ENCODE measurements at regions not wholly inside any gene's neighbourhood (a gene's known extent, or its start where the extent isn't known, plus 50 kb on each side); places are given as distances from the start of the nearest gene placed in this dataset.

GRCh38 chr22:49093192-49093880 lies 734.3 kb downstream of the BRD1 start:
- DNase-seq (ENCODE audit: low spot score), result no peak

DNA sequence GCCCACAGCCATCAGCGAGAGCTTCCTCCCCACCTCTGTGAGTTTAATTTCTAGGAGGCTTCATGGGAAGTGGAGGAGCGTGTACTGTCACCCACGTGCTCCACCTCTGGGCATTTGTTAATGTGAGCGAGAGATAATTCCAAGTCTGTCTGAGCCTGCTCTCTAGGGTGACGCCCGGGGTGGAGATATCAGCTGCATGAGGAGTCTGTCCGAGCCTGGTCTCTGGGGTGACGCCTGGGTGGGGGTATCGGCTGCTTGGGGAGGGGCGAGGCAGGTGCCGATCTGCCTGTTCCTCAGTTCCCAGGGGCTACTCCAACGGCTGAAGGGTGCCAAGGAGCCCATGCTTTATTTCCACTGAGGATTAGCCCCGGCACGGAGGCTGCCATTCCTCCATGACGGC lies 735.0 kb downstream of the BRD1 start:
- DNase-seq (ENCODE audit: low spot score), result no peak

- no peak for DNase-seq (ENCODE audit: low spot score)
These were observed 735.6 kb downstream of the BRD1 start for GRCh38 chr22:49091917-49092545.

GRCh38 chr22:49091451-49091850 lies 736.2 kb downstream of the BRD1 start:
- no peak for DNase-seq (ENCODE audit: low spot score)

DNA sequence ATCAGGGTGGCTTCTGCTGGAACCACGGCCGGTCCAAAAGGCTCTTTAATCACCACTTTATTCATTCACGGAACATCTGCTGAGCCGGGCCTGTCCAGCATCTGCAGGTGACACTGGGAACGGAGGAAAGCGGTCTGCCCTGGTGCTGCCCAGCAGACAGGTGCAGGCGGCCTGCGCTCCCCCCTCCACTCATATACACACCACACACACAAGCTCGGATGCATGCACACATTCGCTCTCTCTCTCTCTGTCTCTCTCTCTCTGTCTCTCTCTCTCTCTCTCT lies 736.9 kb downstream of the BRD1 start:
- no peak for DNase-seq (ENCODE audit: low spot score)

- no peak for DNase-seq (ENCODE audit: low spot score)
These were observed 737.4 kb downstream of the BRD1 start for GRCh38 chr22:49090061-49090852.

GRCh38 chr22:49088801-49089791 lies 738.6 kb downstream of the BRD1 start:
- no peak for DNase-seq (ENCODE audit: low spot score)

DNA sequence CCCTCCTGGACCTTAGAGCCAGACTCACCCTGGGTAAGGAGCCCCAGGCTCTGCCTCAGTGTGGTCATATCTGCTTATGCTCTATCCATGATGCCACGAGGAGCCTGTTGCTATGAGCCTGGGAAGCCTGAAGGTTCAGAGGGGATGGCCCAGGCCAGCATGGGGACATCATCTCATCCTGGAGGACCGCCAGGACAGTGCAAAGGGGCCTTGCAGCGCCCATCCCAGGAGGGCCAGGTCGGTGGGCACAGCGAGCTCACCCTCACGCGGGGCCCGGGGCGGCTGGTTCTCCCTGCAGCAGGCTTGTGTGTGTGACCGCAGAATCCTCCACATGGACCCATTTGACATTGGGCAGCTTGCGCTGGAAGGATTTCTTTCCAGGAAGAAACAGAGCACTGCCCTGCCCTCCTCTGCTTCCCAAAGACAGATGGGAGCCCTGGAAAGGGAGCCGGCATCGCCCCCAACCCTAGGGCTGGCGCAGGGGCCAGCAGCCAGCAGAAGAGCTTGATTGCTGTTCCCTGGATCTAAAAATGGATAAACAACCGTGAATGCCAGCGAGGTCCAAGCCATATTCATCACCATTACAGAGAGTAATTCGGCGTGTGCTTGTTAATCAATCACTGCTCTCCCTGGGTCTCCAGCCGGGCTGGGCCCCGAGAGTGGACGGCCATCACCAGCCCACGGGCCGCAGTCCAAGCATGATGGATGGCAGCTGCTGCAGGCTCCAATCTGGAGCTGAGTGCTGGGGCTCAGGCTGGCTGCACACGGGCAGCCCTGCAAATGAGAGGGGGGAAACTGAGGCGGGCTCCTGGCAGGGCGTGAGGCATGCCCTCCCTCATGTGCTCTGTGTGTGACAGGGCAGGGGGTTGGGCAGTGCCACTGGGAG lies 739.7 kb downstream of the BRD1 start:
- DNase-seq (ENCODE audit: low spot score), result no peak

DNA sequence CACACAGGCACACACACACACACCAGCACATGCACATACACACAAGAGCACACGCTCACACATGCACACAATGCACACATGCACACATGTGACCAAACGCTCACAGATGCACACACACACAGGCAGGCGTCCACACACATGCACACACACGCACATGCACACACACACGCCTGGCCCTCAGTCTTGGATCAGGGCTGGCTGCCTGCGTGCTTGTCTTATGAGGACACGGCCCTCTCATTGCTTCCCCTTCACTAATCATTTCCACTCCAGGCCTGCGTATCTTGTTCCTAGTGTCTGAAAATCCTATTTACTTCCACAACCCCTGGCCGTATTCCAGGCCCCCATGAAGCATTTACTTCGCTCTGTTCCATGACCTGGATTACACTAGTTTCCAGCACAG lies 740.5 kb downstream of the BRD1 start:
- DNase-seq (ENCODE audit: low spot score), result no peak

DNA sequence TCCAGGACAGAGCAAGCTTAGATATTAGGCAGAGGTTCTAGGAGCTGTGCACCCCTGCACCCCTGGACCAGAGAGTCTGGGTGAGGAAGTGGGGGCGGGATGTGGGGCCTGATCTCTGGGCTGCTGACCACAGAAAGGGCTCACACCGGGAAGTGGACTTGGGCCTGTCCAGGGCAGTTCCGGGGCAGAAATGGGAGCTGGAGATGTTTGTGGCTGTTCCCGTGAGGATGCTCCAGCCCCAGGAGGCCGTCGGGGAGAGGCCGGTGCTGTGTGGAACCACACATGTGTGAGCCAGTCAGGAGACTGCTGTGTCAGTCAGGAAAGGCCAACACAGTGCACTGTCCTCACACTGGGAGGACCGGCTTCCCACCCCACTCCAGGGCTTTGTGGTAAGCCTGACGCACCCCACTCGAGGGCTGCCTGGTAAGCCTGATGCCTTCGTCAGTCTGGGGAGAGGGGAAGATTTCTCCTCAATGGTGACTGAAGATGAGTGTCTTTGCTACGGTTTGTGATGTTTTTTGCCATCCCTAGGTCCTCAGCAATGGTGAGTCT lies 741.0 kb downstream of the BRD1 start:
- DNase-seq (ENCODE audit: low spot score), result no peak

- no peak for DNase-seq (ENCODE audit: low spot score)
These were observed 741.5 kb downstream of the BRD1 start for GRCh38 chr22:49086181-49086580.

- no peak for DNase-seq (ENCODE audit: low spot score)
These were observed 743.5 kb downstream of the BRD1 start for GRCh38 chr22:49084206-49084605.

DNA sequence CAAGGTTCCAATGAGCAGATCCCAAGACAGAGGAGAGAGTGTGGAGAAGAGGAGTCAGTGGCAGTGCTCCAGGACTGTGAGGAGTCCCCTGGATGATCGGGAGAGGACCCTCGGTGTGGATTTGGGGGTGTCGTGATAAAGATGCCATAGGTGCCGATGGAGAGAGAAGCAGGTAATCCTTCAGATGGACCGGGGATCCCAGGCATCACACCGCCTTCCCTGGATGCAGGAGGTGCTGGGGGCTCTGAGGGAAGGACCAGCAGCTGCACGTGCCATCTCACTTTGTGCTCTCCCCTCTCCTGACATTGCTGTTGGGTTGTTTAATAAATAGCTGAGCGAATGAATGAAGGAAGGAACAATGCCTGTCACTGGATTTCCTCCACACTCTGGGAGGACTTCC lies 744.1 kb downstream of the BRD1 start:
- no peak for DNase-seq (ENCODE audit: low spot score)

- DNase-seq (ENCODE audit: low spot score), result no peak
These were observed 745.2 kb downstream of the BRD1 start for GRCh38 chr22:49082451-49082850.

DNA sequence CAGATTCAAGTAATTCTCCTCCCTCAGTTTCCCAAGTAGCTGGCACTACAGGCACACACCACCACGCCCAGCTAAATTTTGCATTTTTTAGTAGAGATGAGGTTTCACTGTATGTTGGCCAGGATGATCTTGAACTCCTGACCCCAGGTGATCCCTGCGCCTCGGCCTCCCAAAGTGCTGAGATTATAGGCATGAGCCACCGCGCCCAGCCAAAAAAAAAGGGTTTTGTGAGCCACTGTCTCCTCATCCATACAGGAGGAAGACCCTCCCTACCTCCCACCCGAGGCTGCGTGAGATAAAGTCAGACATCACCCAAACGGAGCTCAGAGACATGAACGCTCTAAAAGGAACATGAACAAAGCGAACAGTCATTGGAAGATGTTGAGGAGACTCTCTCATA lies 745.7 kb downstream of the BRD1 start:
- no peak for DNase-seq (ENCODE audit: low spot score)

DNA sequence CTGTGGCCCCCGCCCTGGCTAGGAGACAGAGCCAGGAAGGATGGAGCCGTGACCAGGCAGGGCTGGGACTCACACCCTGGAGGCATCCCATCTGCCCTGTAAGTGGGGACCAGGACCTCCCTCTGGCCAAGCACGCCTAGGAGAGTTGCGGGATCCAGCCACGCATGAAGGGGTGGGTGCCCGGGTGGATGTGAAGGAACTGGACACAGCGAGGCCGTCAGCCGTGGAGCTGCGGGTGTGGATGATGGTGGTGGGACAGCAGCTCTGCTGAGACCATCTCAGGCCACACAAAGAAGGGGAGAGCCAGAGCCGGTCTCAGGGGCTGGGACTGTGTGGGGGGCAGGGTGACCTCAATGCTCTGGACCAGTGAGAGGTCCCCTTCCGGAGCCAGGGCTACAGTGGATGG lies 746.4 kb downstream of the BRD1 start:
- no peak for DNase-seq (ENCODE audit: low spot score)

DNA sequence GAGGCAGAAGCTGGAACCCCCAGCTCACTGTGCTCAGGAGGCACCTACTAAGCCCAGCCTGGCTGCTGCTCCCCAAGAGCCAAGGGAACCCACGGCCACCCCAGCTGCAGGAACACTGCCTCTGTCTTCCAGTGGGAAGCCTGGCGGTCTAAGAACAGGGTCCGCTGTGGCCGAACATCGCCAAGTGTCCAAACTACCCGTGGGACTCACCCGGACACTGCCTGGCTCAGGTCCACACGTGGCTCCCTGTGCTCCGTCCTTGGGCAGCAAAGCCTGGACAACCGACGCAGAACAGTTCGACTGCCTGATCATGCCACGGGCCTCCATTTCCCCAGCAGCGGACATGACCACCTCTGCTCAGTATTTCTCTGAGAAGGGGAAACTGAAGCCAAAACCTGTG lies 747.0 kb downstream of the BRD1 start:
- no peak for DNase-seq (ENCODE audit: low spot score)

DNA sequence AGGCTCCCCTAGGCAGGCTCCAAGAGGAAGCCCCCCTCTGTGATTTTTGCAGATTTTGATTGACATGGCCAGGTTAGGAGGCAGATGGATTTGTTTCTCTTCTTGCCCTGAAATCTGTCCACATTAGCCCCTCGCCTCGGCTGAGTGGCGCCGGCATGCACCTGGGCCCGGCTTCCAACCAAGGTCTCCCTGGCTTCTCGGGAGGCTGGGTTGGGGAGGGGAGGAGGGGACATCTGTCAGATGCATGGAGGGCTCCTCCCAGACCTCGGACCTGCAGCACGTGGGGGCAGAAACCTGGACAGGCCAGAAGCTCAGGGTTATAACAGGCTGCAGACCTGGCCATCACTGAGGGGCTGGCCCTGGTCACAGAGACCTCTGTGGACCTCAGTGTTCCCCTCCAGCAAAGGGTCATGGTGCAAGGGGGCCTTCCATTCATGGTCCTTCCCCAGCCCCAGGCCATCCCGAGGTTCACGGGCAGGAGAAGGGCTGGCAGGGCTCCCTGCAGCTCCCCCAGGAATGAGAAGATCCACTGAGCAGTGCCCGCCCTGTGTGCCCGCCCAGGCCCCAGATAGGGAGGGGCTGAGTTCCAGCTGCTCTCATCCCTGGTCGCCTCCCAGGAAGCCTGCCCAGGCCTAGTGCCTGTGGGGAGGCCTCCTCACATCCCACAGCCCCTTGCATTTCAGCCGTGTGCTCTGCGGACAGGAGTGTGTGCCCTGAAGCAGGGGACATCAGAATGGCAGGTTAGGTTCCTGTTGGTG lies 747.8 kb downstream of the BRD1 start:
- no peak for DNase-seq (ENCODE audit: low spot score)

DNA sequence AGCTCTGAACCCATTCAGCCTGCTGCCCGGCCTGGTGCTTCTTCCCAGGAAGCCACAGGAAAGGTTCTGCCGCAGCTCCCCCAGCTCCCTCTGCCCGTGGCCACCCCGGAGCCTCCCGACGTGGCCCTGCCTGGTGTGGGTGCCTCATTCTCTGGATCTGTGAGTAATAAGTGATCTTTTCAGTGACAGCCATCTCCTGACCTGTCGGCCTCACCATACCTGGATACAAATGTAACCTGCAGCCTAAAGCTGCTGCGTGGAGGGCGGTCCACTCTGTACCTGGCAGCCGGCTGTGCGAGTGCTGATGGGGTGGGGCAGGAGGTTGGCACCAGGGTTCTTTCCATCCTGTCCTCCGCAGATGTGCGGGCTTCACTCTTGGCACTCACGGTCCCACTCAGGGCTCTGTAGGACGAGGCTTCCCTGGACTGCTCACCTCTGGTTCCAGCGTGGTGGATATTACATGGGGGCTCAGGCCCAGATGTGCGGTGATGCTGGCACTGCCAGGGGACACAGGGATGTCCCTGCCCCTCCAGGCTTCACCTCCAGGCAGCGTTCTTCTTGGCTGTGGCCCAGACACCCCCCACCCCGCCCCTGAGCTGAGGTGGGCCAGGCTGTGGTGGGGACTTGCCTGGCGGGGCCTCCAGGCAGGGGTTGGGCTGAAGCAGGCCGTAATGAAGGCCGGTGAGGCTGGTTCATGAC lies 748.5 kb downstream of the BRD1 start:
- DNase-seq (ENCODE audit: low spot score), result no peak
